Stimulated activated CD4-positive, alpha-beta T cell treated with anti-CD3 and anti-CD28 coated beads, Interleukin-1b, Interleukin-23, amount 100 ng/mL, for 1 hour (primary cell): ENCODE measurements at regions not wholly inside any gene's neighbourhood (a gene's known extent, or its start where the extent isn't known, plus 50 kb on each side); places are given as distances from the start of the nearest gene placed in this dataset.

ENCODE experiments used
- DNase-seq, 2 donors: peaks; one replicate each; pipeline ENCODE4 v3.0.0-alpha.2; 2020; ENCODE audit warnings: low read depth in 2 of 2

DNA sequence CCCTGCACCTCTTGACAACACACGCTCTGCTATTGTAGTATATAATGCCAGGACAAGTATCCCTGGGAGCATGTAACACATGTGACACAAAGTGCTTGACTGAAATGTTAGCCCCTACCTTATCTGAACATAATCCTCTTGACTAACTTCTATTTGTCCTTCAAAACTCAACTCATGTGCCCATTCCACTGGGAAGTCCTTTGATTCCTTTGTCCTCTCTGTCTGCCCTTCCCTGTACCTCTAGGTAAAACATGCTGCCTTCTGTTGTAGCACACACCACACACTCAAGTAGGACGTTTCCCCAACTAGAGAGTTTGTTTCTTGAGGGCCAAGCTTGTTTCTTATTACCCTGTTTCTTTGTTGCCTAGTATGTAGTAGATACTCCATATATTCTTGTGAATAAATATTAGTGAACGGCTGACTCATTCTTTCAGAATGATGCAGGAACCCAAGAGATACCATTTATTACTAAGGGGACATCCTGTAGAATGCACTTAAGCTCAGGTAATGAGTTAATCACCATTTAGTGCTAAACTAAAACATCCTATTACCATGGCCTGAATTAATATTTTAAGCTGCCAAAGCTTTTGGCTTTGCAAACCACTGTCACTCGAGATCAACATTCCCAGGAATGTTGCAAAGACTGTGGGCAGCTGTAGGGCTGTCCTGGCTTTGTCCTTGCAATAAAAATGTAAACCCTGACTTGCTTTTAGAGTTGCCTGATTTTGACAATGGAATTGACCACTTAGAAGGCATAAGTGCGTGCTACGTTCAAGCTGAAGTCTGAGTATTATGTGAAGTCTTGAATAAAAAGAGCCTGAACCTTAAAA is 313.4 kb downstream of the COG6 start:
- no peak for DNase-seq

DNA sequence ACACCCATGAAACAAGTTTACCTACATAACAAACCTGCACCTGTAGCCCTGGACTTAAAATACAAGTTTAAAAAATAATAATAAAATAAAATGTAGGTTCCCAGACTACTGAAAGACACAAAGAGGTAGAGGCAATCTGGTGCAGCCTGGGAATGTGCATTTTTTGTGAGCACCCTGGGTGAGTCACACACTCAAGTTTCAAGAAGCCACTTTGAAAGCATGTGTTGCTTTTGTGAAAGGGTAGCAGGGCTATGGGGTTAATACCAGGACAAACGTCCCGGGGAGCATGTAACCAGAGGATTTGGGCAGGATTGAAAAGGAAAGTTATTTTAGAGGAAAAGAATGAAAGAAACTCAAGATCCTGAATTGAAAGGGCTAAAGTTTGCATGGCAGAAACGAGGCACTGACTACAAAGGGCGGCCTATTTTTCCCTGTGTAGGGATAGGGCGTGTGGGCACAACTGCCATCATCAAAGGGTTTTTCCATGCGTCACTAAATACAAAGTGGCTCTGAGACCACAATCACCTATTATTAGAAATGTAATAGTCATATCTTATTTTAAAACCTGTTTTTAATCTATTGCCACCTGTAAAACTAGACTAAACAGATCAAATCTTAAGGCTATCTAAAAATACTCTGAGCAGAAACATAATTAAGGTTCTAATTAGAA is 314.9 kb downstream of the COG6 start:
- no peak for DNase-seq

DNA sequence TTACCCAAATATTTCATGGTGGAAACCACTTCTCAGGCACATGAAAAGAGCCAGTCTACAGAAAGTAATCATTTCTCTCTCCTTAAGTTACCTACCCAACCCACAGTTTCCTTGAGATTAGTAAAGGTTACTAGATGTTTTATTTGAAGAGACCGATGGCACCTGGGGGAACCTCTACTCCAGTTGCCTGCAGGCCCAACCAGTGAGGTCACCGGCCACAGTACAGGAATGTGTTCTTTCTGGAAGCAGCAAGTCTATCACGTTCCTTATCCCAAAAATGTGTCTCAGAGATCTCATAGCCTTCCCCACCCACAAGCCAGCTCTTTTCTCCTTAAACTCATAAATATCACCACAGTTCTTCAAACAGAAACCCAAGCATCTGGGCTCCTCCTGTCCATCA is 316.1 kb downstream of the COG6 start:
- no peak for DNase-seq

DNA sequence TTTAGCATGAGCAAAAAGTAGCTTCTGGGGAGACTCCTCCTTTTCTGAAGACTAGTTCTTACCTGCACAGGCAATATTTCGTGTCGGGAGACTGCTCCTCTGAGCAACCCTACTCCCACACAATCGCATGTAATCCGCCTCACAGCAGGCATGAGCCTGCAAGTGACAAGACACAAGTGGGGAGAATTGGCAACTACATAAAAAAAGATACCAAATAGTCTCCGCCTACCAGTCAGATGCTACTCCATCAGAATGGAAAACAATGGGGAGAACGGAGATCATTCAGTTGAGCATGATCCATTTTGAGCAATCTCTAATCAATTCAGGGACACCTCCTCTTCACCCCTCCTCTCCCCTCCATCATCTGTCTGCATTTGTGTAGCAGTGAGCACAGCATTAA is 321.0 kb downstream of the COG6 start:
- DNase-seq: no peak

DNA sequence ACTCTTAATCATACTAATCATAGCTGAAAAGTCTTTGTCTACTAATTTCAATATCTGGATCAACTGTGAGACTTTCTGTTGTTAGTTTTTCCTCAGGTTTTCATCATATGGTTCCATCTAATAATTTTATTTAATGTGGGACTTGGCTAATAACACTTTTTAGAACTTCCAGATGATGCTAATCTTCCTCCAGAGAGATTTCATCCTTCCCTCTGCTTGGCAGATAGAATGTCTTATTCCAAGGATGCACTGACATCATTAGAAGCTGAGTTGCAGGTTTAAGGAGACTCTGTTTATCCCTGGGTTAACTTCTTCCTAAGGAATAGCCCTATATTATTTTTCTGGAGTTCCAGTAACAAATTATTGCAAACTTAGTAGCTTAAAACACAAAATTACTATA is 325.6 kb downstream of the COG6 start:
- DNase-seq: no peak

DNA sequence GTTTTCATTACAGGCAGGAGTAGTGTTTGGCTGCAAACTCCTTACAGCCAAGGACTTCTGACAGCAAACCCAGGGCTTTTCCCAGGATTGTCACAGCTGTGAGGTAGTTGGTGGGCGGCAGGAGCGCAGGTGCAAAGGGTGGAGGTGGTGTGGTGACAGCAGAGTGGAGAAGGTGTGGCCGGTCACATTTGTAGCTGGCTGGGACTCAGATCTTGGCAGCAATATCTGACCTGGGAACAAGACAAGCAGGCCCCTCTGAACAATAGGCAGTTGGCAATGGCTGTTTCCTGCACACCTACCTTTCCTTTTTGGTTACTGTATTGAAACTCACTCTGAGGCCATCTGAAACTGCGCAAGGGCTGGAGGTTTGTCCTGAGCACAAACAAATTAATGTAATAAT is 327.3 kb downstream of the COG6 start:
- no peak for DNase-seq

DNA sequence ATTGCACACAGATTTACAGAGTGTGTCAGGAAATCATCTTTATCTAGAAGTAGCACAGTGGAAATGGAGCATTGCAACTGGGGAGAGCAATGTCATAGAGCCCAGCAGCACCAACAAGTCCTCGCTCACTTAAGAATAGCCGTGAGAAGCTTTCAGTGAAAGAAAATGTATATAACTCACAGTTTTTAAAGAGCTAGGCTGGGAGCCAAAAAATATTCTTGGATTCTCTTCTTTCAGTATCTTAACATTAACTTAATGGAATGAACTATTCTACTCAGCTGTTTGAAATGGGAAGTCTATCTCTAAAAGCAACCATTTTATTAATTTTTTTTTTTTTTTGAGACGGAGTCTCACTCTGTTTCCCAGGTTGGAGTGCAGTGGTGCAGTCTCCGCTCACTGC is 329.6 kb downstream of the COG6 start:
- DNase-seq: no peak

DNA sequence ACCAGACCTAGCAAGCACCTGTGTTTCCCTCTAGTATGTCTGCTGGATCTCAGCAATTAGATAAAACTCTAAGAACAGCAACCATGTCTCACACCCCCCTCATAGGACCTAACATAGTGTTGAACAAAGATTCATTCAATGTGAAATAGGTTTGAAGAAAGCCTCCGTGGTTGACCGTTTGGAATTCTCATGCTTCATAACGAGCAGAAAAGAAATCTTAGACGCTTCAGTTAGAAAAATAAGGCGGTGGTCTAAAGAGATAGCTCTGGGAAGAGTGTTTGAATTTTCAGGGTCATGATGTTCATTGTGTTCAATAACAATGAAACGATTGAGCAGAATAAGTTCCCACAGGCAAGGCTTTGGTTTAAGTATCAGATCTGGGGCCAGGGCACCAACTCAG is 332.9 kb downstream of the COG6 start:
- no peak for DNase-seq

DNA sequence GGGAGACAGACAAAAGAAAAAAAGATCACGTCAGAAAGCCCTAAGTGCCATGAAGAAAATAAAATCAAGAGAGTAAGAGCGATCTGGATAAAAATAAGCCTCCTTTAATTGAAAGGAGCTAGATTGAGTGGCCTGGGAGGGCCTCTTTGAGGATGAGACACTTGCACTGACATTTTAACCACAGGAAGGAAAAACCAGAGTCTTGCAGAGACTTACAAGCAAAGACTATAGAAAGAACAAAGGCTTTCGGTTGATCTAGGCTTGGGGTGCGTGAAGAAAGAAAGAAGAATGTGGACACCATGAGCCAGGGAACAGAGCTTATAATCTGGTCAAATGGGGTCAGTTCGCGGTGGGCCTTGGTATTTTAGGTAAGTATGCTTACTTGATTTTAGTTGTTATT is 342.7 kb downstream of the COG6 start:
- no peak for DNase-seq

DNA sequence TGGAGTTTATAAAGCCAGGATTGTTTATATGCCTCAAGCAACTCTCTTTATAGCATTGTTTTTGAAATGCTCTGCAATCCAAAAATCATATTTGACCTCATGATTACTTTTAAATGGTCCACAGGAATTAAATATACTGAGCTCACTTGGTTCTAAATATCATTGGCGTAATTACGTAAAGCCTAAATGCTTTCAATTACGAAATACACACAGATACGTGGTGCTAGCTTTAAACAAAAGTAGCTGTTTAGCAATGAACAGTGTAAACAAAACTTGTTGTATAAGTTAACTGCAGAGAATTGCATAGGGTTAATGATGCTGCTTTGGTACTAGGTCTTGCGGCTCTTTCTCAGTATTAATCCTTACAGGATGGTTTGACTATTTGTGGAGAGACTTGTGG is 346.6 kb downstream of the COG6 start:
- DNase-seq: no peak

DNA sequence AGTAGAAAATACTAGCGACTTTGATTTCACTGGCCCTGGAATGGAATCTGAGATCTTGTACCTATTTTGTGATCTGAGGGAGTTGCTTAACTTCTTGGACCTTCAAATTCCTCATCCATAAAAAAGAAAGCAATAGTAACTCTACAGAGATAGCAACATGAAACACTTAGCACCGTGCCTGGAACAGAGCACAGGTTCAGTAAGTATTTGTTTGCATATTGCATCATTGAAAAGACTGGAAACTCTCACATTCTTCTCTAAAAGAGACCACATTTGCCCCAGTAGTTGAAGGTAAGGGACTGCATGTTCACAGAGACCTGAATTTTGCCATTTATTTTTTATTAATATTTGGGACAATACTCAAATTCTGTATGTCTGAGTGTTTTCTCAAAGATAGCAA is 358.1 kb downstream of the COG6 start:
- DNase-seq: no peak

DNA sequence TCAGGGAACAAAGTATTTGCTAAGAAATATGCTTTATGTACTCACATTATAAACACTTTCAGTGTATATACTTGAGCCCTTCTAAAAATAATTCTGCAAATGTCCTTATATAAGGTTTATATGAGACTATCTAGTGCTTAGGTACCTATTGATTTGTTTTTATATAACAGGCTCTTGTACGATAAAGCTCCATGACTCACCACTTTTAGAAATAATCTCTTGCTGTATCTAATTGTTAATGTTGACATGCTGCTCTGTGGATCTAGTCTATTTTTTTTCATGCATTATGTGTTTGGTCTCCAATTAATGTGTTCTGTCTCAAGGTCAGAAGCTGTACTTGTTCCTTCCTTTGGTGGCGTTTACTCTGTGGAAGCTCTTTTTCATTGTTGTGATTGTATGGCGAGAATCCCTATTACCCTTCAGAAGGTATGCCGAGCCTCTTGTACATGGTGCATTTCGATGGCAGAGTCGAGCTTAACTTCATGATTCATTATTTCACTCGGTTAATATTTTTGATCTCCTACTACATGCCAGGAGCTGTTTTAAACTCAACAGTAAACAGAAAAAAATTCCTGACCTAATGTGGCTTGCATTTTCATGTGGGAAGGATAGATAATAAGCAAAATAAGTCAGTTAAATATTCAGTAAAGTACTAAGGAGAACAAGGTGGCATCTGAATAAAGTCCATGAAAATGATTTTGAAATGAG is 361.6 kb downstream of the COG6 start:
- DNase-seq: no peak

DNA sequence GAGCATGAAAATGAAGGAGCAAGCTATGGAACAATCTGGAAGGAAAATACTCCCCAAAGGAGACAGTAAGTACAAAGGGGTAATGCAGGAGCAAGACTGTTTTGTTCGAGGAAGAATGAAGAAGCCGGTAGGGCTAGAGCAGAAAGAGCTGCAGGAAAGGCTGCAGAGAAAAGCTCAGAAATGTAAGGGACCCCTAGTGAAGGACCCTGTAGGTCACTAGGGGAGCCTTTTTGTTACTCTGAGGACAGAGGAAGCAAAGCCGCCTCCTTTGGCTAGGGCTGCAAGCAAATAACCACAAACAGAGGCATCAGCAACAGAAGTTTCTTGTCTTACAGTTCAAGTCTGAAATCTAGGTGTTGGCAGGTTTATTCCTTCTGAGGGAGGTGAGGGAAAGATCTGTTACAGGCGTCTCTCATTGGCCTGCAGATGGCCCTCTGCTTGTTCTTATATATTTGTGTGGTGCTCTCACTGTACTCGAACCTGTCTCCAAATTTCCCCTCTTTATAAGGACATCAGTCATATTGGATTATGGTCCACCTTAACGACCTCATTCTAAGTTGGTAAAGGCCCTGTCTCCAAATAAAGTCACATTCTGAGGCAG is 362.3 kb downstream of the COG6 start:
- no peak for DNase-seq

DNA sequence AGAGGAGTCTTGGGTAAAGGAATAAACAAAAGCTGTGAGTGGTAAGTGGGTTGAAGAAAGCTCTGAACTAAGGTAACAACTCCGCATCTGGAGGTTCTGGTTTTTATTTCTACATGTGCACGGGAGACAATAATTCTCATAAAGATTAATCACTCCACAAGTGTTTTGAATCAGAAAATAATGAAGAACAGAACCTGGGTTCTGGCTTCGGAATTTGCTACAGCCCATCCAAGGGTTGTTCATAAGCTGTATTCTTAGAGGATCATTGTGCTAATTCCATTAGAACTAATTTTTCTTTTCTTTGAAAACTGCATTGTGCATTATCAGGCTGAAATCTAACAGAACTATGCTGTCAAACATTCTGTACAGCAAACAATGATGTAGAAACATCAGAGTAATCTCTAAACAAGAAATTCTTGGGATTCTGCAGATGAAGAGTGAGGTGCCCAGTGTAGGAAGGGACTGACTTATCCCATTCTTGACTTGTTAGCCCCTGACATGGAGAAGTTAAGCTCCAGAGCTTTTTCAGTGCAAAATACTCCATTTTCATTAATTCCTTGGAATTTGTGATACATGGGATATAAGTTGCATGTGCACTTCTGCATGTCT is 368.2 kb downstream of the COG6 start:
- DNase-seq: no peak

DNA sequence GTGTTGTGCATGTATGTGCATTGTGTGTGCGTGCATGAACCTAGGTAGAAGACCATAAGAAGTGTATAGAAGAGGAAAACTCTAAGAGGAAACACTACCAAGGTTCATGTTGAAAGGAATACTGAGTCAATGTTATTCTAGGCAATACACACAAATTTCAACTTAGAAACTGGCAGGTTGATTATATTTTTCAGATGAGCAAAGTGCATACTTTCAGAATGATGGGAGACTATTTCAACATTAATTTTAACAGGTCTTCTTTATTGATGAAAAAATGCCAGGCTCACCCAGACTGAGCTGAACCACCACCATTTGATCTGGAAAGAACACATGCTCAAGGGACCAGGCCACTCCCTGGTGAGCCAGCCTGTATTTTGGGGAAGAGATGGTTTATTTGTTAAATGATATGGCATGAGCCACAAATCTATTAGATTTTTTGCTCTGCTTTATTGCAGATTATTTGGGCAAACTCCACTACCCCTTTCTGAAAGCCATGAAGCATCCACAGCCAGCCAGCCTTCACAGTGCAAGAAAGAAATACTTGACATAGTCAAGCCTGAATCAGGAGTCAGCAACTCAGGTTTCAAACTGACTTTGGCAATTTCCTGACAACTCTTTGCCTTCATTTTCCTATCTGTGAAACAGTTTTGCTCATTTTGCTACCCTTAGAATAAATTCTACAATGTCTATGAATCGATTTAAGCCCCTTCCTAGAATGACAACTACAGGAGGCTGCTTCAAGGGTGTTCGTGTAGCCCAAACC is 368.9 kb downstream of the COG6 start:
- no peak for DNase-seq

DNA sequence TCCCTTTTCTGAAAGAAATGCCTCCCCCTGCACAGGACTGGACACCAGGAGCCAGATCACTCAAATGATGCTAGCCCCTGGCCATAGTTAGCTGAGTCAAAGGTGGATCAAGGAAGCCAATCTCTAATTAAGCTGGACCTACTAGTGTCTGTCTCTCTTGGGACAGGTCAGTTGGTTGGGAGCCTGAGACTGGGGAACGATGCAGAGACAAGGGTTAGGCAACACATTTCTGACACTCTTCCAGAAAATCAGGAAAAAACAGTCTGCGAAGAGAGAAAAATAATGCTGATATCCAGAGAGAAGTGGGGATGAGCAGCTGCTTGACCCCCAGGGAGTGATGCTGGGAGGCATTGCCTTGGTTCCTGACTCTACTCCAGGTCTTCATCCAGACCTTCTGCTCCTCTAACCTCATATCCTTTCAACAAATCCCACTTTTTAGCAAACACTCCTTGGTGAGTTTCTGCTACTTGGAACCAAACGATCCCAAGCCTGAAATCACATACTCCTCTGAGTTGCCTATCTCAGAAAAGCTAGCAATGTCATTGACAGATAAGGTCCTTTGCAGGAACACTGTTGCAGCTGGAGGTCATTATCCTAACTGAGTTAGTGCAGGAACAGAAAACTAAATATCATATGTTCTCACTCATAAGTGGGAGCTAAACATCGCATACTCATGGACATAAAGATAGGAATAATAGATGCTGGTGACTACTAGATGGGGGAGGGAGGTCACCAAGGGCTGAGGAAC is 369.7 kb downstream of the COG6 start:
- no peak for DNase-seq

DNA sequence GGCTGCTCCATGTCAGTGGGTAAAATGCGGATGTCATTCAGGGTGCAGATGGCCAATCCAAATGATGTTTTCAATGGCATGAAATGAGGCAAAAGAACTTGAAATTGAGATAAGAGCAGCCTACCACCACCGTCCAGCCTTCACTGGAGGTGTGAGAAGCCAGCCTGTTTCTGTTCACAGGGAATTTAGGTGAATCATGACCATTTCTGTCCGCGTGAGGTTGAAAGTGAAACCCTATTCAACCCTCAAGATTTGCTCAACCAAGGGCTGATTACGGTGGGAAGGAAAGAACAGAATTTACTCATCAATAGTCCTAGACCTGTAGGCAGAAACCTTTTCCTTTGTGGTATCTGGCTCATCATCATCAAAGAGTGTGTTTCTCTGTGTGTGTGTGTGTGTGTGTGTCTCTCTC is 370.7 kb downstream of the COG6 start:
- peak in 1 of 2 donors; percentile 14 for DNase-seq

DNA sequence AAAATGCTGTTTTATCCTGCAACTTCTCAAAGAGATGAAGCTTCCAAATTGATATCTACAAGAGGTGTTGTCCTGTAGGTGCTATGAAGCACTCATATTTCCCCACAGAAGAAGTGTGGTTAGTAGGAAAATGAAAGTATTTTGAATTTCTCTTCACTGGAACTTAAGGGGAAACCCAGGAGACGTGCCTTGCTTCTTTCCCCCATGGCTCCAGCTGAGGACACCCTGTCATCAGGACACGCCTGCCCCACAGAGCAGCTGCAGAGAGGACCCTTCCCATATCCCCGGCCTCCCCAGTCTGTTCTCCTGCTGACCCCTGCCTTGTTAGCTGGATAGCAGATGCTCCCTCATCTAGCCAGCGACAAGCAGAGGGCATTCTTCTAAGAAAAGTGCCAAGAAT is 371.3 kb downstream of the COG6 start:
- peak in 1 of 2 donors; percentile 23 for DNase-seq

DNA sequence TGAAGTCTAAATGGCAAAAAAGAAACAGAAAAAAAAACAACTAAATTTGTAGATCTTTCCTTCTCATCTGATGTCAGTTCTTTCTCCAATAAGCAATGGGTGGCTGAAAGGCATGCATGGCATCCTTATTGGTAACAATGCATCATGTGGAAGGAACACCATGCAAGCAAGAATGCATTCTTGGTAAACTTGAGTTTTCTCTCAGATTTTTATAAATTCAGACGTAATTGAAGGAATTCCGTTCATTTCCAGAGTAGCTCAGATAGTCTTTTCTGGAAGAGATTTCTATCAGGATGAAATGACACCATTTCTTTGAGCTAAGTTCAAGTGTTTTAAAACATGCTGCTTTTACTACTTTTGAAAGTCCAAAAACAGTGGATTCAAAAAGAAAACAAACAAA is 373.0 kb downstream of the COG6 start:
- no peak for DNase-seq

DNA sequence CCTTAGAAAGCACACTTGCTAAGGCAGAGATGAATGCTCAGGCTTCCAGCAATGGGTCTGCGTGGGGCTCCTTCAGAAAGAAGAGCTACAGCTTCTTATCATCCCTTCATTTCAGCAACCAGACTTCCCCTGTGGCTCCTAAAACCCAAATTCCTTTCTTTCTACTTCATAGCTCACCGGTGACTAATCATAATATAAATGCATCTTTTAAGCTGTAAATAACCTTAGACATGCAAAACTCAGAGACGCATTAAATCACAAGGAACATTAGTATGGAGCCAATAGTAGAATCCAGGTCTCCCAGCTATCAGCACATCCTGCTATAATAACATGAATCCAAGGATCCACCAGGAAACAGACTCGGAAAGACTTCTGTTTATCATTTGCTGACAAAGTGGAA is 375.6 kb downstream of the COG6 start:
- DNase-seq: no peak

DNA sequence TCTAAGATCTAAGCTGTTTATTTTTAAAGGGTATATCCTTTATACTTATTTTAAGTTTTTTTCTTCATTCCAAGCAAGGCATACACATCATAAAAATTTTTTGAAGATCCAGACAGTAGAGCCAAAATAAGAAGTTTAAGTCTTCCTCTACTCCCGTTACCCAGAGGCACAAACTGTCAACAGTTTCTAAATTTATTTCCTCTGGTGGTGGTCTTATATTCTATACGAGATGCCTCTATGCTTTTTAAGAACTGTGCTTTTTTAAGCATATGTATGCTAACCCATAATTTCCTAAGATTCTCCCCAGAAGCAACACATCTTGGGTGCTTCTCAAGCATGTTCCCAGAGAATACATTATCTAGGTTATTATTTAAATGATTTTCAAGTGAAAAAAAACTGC is 383.6 kb downstream of the COG6 start:
- no peak for DNase-seq
